Liver (tissue), 8 donors: ENCODE measurements at regions not wholly inside any gene's neighbourhood (a gene's known extent, or its start where the extent isn't known, plus 50 kb on each side); places are given as distances from the start of the nearest gene placed in this dataset.

ENCODE experiments used
- DNase-seq: peaks from one replicate; pipeline ENCODE4 v3.0.0-alpha.2; 2017; ENCODE audit warnings: low spot score
- H3K27ac ChIP-seq, 2 donors: one replicate each; pipeline ENCODE4 v1.7.0; 2013; ENCODE audit warnings: inconsistent platforms in 2 of 2, low read length in 2 of 2, control low read depth in 1 of 2, low read depth in 1 of 2, mild to moderate bottlenecking in 1 of 2
- H3K27me3 ChIP-seq, 4 donors: one replicate each; pipeline versions ENCODE4 v1.6.1 to v1.7.0; 2013; ENCODE audit warnings: low read length in 3 of 4, inconsistent platforms in 1 of 4, mild to moderate bottlenecking in 1 of 4, moderate library complexity in 1 of 4; ENCODE audit not compliant: control insufficient read depth in 4 of 4, insufficient read depth in 4 of 4
- H3K36me3 ChIP-seq, 4 donors: one replicate each; pipeline versions ENCODE4 v1.6.1 to v1.7.0; 2013; ENCODE audit warnings: low read length in 3 of 4, mild to moderate bottlenecking in 3 of 4, low read depth in 1 of 4, moderate library complexity in 1 of 4; ENCODE audit not compliant: control insufficient read depth in 4 of 4, insufficient read depth in 3 of 4
- H3K4me1 ChIP-seq, 4 donors: one replicate each; pipeline versions ENCODE4 v1.6.1 to v1.7.0; 2013; ENCODE audit warnings: low read length in 3 of 4, mild to moderate bottlenecking in 3 of 4, moderate library complexity in 1 of 4; ENCODE audit not compliant: control insufficient read depth in 4 of 4, insufficient read depth in 4 of 4
- H3K4me3 ChIP-seq, 3 donors: one replicate each; pipeline versions ENCODE4 v1.6.1 to v1.7.0; 2013; ENCODE audit warnings: low read length in 3 of 3, control low read depth in 1 of 3, low read depth in 1 of 3, mild to moderate bottlenecking in 1 of 3
- H3K9ac ChIP-seq, 2 donors: one replicate each; pipeline ENCODE4 v1.7.0; 2013; ENCODE audit warnings: low read length in 2 of 2, mild to moderate bottlenecking in 2 of 2, moderate library complexity in 2 of 2, control low read depth in 1 of 2, low read depth in 1 of 2
- H3K9me3 ChIP-seq, 4 donors: one replicate each; pipeline versions ENCODE4 v1.6.1 to v1.7.0; 2013; ENCODE audit warnings: low read length in 3 of 4; ENCODE audit not compliant: control insufficient read depth in 4 of 4
- CTCF ChIP-seq: fragments of 150-350 bp; IDR thresholded peaks from 2 replicates; pipeline ENCODE4 v1.5.1; 2017; ENCODE audit warnings: improper control_type of control experiment, low read depth, low read length; ENCODE audit not compliant: missing input control
- EGR1 ChIP-seq, 2 donors: IDR thresholded peaks; 2 replicates each; pipeline ENCODE4 v1.6.1; 2016 to 2018; ENCODE audit warnings: antibody characterized with exemption in 2 of 2, low read depth in 2 of 2
- FOXA1 ChIP-seq: IDR thresholded peaks from 2 replicates; pipeline ENCODE4 v1.6.1; 2016; ENCODE audit warnings: antibody characterized with exemption
- GABPA ChIP-seq, 2 donors: IDR thresholded peaks in 1 of 2; conservative IDR thresholded peaks in 1 of 2; 2 replicates each; pipeline ENCODE4 v1.6.1; 2016; ENCODE audit warnings: antibody characterized with exemption in 2 of 2, mild to moderate bottlenecking in 1 of 2, moderate library complexity in 1 of 2
- HNF4A ChIP-seq, 2 donors: conservative IDR thresholded peaks; 2 replicates each; pipeline ENCODE4 v1.6.1; 2016; ENCODE audit warnings: antibody characterized with exemption in 2 of 2, mild to moderate bottlenecking in 2 of 2
- HNF4G ChIP-seq: IDR thresholded peaks from 2 replicates; pipeline ENCODE4 v1.6.1; 2016; ENCODE audit warnings: antibody characterized with exemption
- JUND ChIP-seq, 2 donors: IDR thresholded peaks; 2 replicates each; pipeline ENCODE4 v1.6.1; 2016; ENCODE audit warnings: antibody characterized with exemption in 2 of 2
- MAX ChIP-seq: IDR thresholded peaks from 2 replicates; pipeline ENCODE4 v1.6.1; 2016; ENCODE audit warnings: antibody characterized with exemption
- NR2F2 ChIP-seq: IDR thresholded peaks from 2 replicates; pipeline ENCODE4 v1.6.1; 2016; ENCODE audit warnings: antibody characterized with exemption
- RAD21 ChIP-seq, 2 donors: IDR thresholded peaks; 2 replicates each; pipeline ENCODE4 v1.6.1; 2016; ENCODE audit warnings: antibody characterized with exemption in 2 of 2, mild to moderate bottlenecking in 2 of 2
- REST ChIP-seq: IDR thresholded peaks from 2 replicates; pipeline ENCODE4 v1.6.1; 2016; ENCODE audit warnings: antibody characterized with exemption, mild to moderate bottlenecking
- RXRA ChIP-seq, 2 donors: IDR thresholded peaks; 2 replicates each; pipeline ENCODE4 v1.6.1; 2017 to 2018; ENCODE audit warnings: antibody characterized with exemption in 2 of 2, mild to moderate bottlenecking in 1 of 2
- SP1 ChIP-seq: IDR thresholded peaks from 2 replicates; pipeline ENCODE4 v1.6.1; 2018; ENCODE audit warnings: antibody characterized with exemption, mild to moderate bottlenecking
- TAF1 ChIP-seq: conservative IDR thresholded peaks from 2 replicates; pipeline ENCODE4 v1.6.1; 2016; ENCODE audit warnings: antibody characterized with exemption, mild to moderate bottlenecking
- YY1 ChIP-seq: IDR thresholded peaks from 2 replicates; pipeline ENCODE4 v1.6.1; 2016; ENCODE audit warnings: antibody characterized with exemption, mild to moderate bottlenecking
- WGBS: extraction: QIAGEN DNeasy Blood & Tissue Kit; methylation state at CpG from one replicate; pipeline ENCODE4 v1.1.7; 2013; 5-methylcytosine and 5-hydroxymethylcytosine counted together
- TF ChIP-seq, protein P1 (sequence below): IDR thresholded peaks from 2 replicates; pipeline ENCODE4 v1.6.1; 2016; ENCODE audit warnings: antibody characterized with exemption
- donor health status: healthy.
- donor health status: healthy.
- donor health status: healthy.
- donor health status: healthy.
- donor health status: healthy.

DNA sequence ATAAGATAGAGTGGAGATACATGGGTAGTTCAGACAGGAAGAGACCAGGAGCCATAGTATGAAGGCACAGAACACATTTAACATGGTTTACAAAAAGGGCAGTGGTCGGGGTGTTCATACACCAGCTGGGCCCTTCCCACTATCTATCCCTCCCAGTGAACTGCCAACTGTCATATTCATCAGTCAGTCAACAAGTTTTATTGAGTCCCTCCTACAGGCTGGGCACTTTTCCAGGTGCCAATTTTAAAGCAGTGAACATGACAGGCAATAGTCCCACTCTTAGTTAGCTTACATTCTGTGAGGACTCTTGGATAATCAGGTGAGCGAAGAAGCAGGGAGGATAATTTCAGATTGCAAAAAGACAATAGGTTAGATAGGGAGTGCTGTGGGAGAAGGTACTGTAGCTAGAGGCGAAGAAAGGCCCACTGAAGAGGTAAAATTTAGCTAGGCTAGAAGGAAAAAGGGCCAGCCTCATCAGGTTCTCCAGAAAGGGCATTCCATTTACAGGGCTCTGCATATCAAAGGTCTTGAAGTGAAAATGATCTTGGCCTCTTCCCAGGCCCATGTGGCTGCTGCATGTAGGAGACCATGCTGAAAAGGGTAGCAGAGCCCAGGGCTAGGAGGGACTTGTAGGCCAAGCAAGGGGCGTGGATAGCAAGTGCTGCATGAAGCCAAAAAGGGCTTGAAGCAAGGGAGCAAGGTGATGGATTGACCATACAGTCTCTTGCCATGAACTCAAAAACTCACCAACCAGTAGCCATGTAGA lies 274.7 kb upstream of the SNX7 start:
- TF ChIP-seq GABPA (IDR thresholded peaks at IDR 0.05 in 1 of 2, conservative IDR thresholded peaks at IDR 0.05 in 1 of 2) (no peak), RXRA (IDR thresholded peaks at IDR 0.05) (no peak), FOXA1 (no peak), CTCF (no peak), YY1 (no peak)
- Histone ChIP-seq H3K36me3 (no peaks in the 10 kb centered on the region), H3K27me3 (no peaks in the 10 kb centered on the region), H3K27ac (no peak overlapping the region), H3K9ac (no peak overlapping the region), H3K9me3 (no peaks in the 10 kb centered on the region), H3K4me3 (no peak overlapping the region), H3K4me1 (peaks cover 0 to 1% (median 0%) of the 10 kb centered on the region in 4 donors)
- DNase-seq = no peak
- 95% methylated on average over 4 of the region's 4 CpGs for WGBS

DNA sequence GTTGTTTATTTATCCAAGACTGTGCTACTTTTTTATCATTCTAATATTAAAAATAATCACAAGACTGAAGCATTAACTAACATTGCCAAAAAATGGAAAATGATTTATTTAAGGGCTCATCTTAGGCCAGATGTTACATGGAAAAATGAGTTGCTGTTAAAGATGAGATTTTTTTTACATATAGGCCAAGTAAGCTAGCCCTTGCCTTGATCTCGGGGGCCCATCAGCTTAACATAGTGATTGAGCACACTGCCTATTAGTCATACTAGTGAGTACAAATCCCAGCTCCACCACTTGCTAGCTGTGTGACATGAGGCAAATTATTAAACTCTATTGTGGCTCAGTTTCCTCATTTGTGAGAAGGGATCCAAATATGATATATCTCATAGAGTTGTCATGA lies 275.9 kb upstream of the SNX7 start:
- H3K36me3 ChIP-seq = no peaks in the 10 kb centered on the region
- no peaks in the 10 kb centered on the region for H3K27me3 ChIP-seq
- H3K4me1 ChIP-seq = peaks cover 0 to 1% (median 0%) of the 10 kb centered on the region in 4 donors
- DNase-seq = no peak
- WGBS = 79% methylated on average over 1 of the region's 1 CpG
- H3K27ac ChIP-seq = no peak overlapping the region
- no peak overlapping the region for H3K4me3 ChIP-seq
- TF ChIP-seq NR2F2 (no peak), YY1 (no peak)
- no peak overlapping the region for H3K9ac ChIP-seq
- no peaks in the 10 kb centered on the region for H3K9me3 ChIP-seq

GRCh38 chr1:98384461-98385141 lies 276.9 kb upstream of the SNX7 start:
- DNase-seq = no peak
- H3K27me3 ChIP-seq = no peaks in the 10 kb centered on the region
- no peaks in the 10 kb centered on the region for H3K9me3 ChIP-seq
- no peak overlapping the region for H3K4me3 ChIP-seq
- H3K36me3 ChIP-seq = no peaks in the 10 kb centered on the region
- H3K27ac ChIP-seq = no peak overlapping the region
- H3K4me1 ChIP-seq = peaks cover 0 to 1% (median 0%) of the 10 kb centered on the region in 4 donors
- 79% methylated on average over 6 of the region's 6 CpGs for WGBS
- H3K9ac ChIP-seq = no peak overlapping the region
- TF ChIP-seq RAD21 (IDR thresholded peaks at IDR 0.05) = no peak
- TF ChIP-seq EGR1 (IDR thresholded peaks at IDR 0.05; ENCODE audit: low read depth in 2 of 2) = no peak
- TF ChIP-seq HNF4G = no peak
- no peak for TF ChIP-seq SP1
- no peak for TF ChIP-seq HNF4A (conservative IDR thresholded peaks at IDR 0.05)
- TF ChIP-seq JUND (IDR thresholded peaks at IDR 0.05) = no peak
- TF ChIP-seq FOXA1 = no peak
- no peak for TF ChIP-seq REST
- TF ChIP-seq TAF1 = no peak
- no peak for TF ChIP-seq YY1
- TF ChIP-seq, protein P1, sequence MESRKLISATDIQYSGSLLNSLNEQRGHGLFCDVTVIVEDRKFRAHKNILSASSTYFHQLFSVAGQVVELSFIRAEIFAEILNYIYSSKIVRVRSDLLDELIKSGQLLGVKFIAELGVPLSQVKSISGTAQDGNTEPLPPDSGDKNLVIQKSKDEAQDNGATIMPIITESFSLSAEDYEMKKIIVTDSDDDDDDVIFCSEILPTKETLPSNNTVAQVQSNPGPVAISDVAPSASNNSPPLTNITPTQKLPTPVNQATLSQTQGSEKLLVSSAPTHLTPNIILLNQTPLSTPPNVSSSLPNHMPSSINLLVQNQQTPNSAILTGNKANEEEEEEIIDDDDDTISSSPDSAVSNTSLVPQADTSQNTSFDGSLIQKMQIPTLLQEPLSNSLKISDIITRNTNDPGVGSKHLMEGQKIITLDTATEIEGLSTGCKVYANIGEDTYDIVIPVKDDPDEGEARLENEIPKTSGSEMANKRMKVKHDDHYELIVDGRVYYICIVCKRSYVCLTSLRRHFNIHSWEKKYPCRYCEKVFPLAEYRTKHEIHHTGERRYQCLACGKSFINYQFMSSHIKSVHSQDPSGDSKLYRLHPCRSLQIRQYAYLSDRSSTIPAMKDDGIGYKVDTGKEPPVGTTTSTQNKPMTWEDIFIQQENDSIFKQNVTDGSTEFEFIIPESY = no peak
- no peak for TF ChIP-seq NR2F2
- TF ChIP-seq MAX = no peak
- TF ChIP-seq GABPA (IDR thresholded peaks at IDR 0.05 in 1 of 2, conservative IDR thresholded peaks at IDR 0.05 in 1 of 2) = no peak
- TF ChIP-seq RXRA (IDR thresholded peaks at IDR 0.05) = no peak
- TF ChIP-seq CTCF = no peak
